ENCODE measurements at regions not wholly inside any gene's neighbourhood (a gene's known extent, or its start where the extent isn't known, plus 50 kb on each side); places are given as distances from the start of the nearest gene placed in this dataset.

- Mint-ChIP-seq H3K36me3 (peaks cover 6% of the 10 kb centered on the region), H3K9me3 (no peaks in the 10 kb centered on the region), H3K27ac (peak overlapping the region; percentile 0; the same call in 1 of the 2 replicates), H3K4me3 (no peak overlapping the region), H3K27me3 (ENCODE audit: low read depth) (no peaks in the 10 kb centered on the region), H3K4me1 (peaks cover 36% of the 10 kb centered on the region)
- TF ChIP-seq TCF7 (CRISPR knock-in tag; IDR thresholded peaks at IDR 0.05; ENCODE audit: low read depth): no peak
- no peak for TF ChIP-seq GTF2I (CRISPR knock-in tag; conservative IDR thresholded peaks at IDR 0.05)
- no peak for TF ChIP-seq ATF6 (CRISPR knock-in tag; IDR thresholded peaks at IDR 0.05)
- no peak for TF ChIP-seq ELF4 (CRISPR knock-in tag; IDR thresholded peaks at IDR 0.05; ENCODE audit: low read depth)
- no peak for ATAC-seq
- DNase-seq (ENCODE audit: low spot score): no peak
- POLR2A ChIA-PET: no interaction called here
- CTCF ChIA-PET: no interaction called here
These were observed 316.2 kb upstream of the RGS6 start for GRCh38 chr14:71616013-71616412.

GRCh38 chr14:71618047-71618446 is 314.2 kb upstream of the RGS6 start:
- H3K36me3 Mint-ChIP-seq: peaks cover 6% of the 10 kb centered on the region
- ATAC-seq (no peak), DNase-seq (ENCODE audit: low spot score) (no peak)
- CTCF ChIA-PET: no interaction called here
- no peak overlapping the region for H3K4me3 Mint-ChIP-seq
- POLR2A ChIA-PET: no interaction called here
- no peaks in the 10 kb centered on the region for H3K9me3 Mint-ChIP-seq
- H3K27ac Mint-ChIP-seq: no peak overlapping the region
- no peaks in the 10 kb centered on the region for H3K27me3 Mint-ChIP-seq (ENCODE audit: low read depth)
- peaks cover 42% of the 10 kb centered on the region for H3K4me1 Mint-ChIP-seq
- TF ChIP-seq ATF1 (CRISPR knock-in tag; IDR thresholded peaks at IDR 0.05): no peak
- no peak for TF ChIP-seq CBFB (CRISPR knock-in tag; IDR thresholded peaks at IDR 0.05; ENCODE audit: low read depth)
- TF ChIP-seq, protein P1, sequence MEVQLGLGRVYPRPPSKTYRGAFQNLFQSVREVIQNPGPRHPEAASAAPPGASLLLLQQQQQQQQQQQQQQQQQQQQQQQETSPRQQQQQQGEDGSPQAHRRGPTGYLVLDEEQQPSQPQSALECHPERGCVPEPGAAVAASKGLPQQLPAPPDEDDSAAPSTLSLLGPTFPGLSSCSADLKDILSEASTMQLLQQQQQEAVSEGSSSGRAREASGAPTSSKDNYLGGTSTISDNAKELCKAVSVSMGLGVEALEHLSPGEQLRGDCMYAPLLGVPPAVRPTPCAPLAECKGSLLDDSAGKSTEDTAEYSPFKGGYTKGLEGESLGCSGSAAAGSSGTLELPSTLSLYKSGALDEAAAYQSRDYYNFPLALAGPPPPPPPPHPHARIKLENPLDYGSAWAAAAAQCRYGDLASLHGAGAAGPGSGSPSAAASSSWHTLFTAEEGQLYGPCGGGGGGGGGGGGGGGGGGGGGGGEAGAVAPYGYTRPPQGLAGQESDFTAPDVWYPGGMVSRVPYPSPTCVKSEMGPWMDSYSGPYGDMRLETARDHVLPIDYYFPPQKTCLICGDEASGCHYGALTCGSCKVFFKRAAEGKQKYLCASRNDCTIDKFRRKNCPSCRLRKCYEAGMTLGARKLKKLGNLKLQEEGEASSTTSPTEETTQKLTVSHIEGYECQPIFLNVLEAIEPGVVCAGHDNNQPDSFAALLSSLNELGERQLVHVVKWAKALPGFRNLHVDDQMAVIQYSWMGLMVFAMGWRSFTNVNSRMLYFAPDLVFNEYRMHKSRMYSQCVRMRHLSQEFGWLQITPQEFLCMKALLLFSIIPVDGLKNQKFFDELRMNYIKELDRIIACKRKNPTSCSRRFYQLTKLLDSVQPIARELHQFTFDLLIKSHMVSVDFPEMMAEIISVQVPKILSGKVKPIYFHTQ (CRISPR knock-in tag; IDR thresholded peaks at IDR 0.05): no peak
- TF ChIP-seq ZNF671 (CRISPR knock-in tag; IDR thresholded peaks at IDR 0.05): no peak
- TF ChIP-seq GRHL2 (CRISPR knock-in tag; IDR thresholded peaks at IDR 0.05; ENCODE audit: insufficient replicate concordance, severe bottlenecking): no peak
- TF ChIP-seq TCF7 (CRISPR knock-in tag; IDR thresholded peaks at IDR 0.05; ENCODE audit: low read depth): no peak
- TF ChIP-seq, protein P2, sequence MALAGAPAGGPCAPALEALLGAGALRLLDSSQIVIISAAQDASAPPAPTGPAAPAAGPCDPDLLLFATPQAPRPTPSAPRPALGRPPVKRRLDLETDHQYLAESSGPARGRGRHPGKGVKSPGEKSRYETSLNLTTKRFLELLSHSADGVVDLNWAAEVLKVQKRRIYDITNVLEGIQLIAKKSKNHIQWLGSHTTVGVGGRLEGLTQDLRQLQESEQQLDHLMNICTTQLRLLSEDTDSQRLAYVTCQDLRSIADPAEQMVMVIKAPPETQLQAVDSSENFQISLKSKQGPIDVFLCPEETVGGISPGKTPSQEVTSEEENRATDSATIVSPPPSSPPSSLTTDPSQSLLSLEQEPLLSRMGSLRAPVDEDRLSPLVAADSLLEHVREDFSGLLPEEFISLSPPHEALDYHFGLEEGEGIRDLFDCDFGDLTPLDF (CRISPR knock-in tag; IDR thresholded peaks at IDR 0.05): no peak
- TF ChIP-seq, protein P3, sequence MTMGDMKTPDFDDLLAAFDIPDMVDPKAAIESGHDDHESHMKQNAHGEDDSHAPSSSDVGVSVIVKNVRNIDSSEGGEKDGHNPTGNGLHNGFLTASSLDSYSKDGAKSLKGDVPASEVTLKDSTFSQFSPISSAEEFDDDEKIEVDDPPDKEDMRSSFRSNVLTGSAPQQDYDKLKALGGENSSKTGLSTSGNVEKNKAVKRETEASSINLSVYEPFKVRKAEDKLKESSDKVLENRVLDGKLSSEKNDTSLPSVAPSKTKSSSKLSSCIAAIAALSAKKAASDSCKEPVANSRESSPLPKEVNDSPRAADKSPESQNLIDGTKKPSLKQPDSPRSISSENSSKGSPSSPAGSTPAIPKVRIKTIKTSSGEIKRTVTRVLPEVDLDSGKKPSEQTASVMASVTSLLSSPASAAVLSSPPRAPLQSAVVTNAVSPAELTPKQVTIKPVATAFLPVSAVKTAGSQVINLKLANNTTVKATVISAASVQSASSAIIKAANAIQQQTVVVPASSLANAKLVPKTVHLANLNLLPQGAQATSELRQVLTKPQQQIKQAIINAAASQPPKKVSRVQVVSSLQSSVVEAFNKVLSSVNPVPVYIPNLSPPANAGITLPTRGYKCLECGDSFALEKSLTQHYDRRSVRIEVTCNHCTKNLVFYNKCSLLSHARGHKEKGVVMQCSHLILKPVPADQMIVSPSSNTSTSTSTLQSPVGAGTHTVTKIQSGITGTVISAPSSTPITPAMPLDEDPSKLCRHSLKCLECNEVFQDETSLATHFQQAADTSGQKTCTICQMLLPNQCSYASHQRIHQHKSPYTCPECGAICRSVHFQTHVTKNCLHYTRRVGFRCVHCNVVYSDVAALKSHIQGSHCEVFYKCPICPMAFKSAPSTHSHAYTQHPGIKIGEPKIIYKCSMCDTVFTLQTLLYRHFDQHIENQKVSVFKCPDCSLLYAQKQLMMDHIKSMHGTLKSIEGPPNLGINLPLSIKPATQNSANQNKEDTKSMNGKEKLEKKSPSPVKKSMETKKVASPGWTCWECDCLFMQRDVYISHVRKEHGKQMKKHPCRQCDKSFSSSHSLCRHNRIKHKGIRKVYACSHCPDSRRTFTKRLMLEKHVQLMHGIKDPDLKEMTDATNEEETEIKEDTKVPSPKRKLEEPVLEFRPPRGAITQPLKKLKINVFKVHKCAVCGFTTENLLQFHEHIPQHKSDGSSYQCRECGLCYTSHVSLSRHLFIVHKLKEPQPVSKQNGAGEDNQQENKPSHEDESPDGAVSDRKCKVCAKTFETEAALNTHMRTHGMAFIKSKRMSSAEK (CRISPR knock-in tag; IDR thresholded peaks at IDR 0.05; ENCODE audit: borderline replicate concordance): no peak
- no peak for TF ChIP-seq FOXJ3 (CRISPR knock-in tag; IDR thresholded peaks at IDR 0.05; ENCODE audit: borderline replicate concordance)
- no peak for TF ChIP-seq STAT6 (CRISPR knock-in tag; conservative IDR thresholded peaks at IDR 0.05; ENCODE audit: low read depth)
- no peak for TF ChIP-seq SOX15 (CRISPR knock-in tag; IDR thresholded peaks at IDR 0.05)
- TF ChIP-seq GTF2I (CRISPR knock-in tag; conservative IDR thresholded peaks at IDR 0.05): no peak
- TF ChIP-seq, protein P4, sequence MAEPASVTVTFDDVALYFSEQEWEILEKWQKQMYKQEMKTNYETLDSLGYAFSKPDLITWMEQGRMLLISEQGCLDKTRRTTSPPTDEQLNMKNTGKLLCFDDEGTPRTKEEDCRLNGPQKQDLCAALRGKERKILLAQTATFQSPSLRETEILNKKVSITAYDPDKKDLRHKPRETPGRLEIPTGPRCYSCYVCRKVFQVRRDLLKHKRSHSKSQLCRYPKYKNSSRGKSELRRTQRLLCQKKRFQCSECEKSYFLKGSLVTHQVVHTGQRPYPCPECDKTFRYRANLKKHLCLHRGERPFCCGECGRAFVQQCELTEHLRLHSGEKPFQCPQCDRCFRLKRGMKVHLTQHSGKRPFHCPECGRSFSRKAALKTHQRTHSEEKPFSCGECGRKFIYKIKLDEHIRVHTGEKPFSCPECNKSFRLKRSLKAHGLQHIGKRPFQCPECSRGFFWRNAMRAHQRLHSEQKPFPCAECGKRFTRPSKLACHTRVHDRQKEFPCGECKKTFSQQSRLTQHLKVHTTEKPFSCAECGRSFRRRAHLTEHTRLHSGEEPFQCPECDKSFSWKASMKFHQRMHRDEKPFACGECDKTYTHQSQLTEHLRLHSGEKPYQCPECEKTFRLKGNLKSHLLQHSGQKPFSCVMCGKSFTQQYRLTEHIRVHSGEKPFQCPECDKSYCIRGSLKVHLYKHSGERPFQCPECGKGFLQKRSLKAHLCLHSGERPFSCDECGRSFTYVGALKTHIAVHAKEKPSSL (CRISPR knock-in tag; conservative IDR thresholded peaks at IDR 0.05): no peak
- no peak for TF ChIP-seq ETV6 (CRISPR knock-in tag; IDR thresholded peaks at IDR 0.05)

Measured in WTC11 (cell line).